H1 (cell line): ENCODE measurements at regions not wholly inside any gene's neighbourhood (a gene's known extent, or its start where the extent isn't known, plus 50 kb on each side); places are given as distances from the start of the nearest gene placed in this dataset.

Source experiments
- CTCF ChIA-PET: fragments of 300-600 bp; sonication (Branson Sonifier 250); formaldehyde crosslinking; loops from one replicate; lab custom pipeline; 2021; ENCODE audit not compliant: partially characterized antibody; lab: Charles Lee
- POLR2A ChIA-PET: fragments of 300-600 bp; sonication (Branson Sonifier 250); formaldehyde crosslinking; loops from one replicate; lab custom pipeline; 2021; ENCODE audit warnings: inconsistent platforms; ENCODE audit not compliant: partially characterized antibody; lab: Charles Lee
- DNase-seq, 2 experiments: peaks; one replicate each; pipeline versions ENCODE4 v3.0.0 to v3.0.0-alpha.2; 2010 to 2022; ENCODE audit warnings: low spot score in 2 of 2, low read depth in 1 of 2, mixed read lengths in 1 of 2
- FAIRE-seq: peaks from 2 replicates; lab custom pipeline; 2011; peaks lifted over from hg19 to GRCh38; lab: Jason Lieb, UNC
- H2AFZ ChIP-seq: 2 replicates; pipeline ENCODE4 v1.8.1; 2012; ENCODE audit warnings: low read length, inconsistent platforms
- H2AK5ac ChIP-seq: 2 replicates; pipeline ENCODE4 v1.6.1; 2013; ENCODE audit warnings: low read depth, low read length
- H2BK120ac ChIP-seq: replicated peaks from 2 replicates; pipeline ENCODE3; 2013; ENCODE audit warnings: low read depth, low read length, inconsistent platforms
- H2BK12ac ChIP-seq: 2 replicates; pipeline ENCODE4 v1.6.1; 2013; ENCODE audit warnings: low read depth, low read length
- H2BK15ac ChIP-seq: 2 replicates; pipeline ENCODE4 v1.6.1; 2013; ENCODE audit warnings: low read length
- H2BK20ac ChIP-seq: 2 replicates; pipeline ENCODE4 v1.6.1; 2013; ENCODE audit warnings: low read length
- H2BK5ac ChIP-seq: 2 replicates; pipeline ENCODE4 v1.6.1; 2013; ENCODE audit warnings: low read depth, low read length
- H3K14ac ChIP-seq: 2 replicates; pipeline ENCODE4 v1.6.1; 2013; ENCODE audit warnings: inconsistent platforms; ENCODE audit not compliant: insufficient read length
- H3K18ac ChIP-seq: 2 replicates; pipeline ENCODE4 v1.6.1; 2013; ENCODE audit warnings: low read length; ENCODE audit errors: extremely low read depth
- H3K23ac ChIP-seq: 2 replicates; pipeline ENCODE4 v1.6.1; 2013; ENCODE audit warnings: inconsistent platforms; ENCODE audit not compliant: insufficient read length
- H3K23me2 ChIP-seq: 2 replicates; pipeline ENCODE4 v1.6.1; 2013; ENCODE audit warnings: low read depth, low read length
- H3K27ac ChIP-seq: 2 replicates; pipeline ENCODE4 v1.6.1; 2011; ENCODE audit warnings: low read depth, low read length, inconsistent platforms
- H3K27me3 ChIP-seq, 4 experiments: replicated peaks in 1 of 4; 1 replicate in 1 of 4; 2 replicates in 3 of 4; pipeline versions ENCODE4 v1.6.1 to v1.8.1; 2011 to 2013; ENCODE audit warnings: low read length in 3 of 4, mild to moderate bottlenecking in 3 of 4, inconsistent platforms in 2 of 4, mixed read lengths in 2 of 4, moderate library complexity in 1 of 4; ENCODE audit not compliant: control insufficient read depth in 3 of 4, insufficient read depth in 3 of 4; ENCODE audit errors: extremely low read depth in 1 of 4
- H3K36me3 ChIP-seq, 4 experiments: 2 replicates each; pipeline versions ENCODE4 v1.6.1 to v1.8.1; 2011 to 2013; ENCODE audit warnings: mild to moderate bottlenecking in 4 of 4, low read length in 3 of 4, moderate library complexity in 2 of 4, control low read depth in 1 of 4, inconsistent platforms in 1 of 4; ENCODE audit not compliant: insufficient read depth in 4 of 4, control insufficient read depth in 2 of 4
- H3K4ac ChIP-seq: replicated peaks from 2 replicates; pipeline ENCODE3; 2013; ENCODE audit warnings: low read length, low read depth, mixed read lengths, inconsistent platforms; ENCODE audit not compliant: insufficient read length
- H3K4me1 ChIP-seq, 4 experiments: replicated peaks in 1 of 4; 1 replicate in 1 of 4; 2 replicates in 3 of 4; pipeline versions ENCODE4 v1.6.1 to v1.8.1; 2011 to 2013; ENCODE audit warnings: low read length in 3 of 4, inconsistent platforms in 2 of 4, mixed read lengths in 1 of 4; ENCODE audit not compliant: insufficient read depth in 4 of 4, control insufficient read depth in 3 of 4
- H3K4me2 ChIP-seq, 2 experiments: 2 replicates each; pipeline versions ENCODE4 v1.6.1 to v1.8.1; 2011 to 2013; ENCODE audit warnings: low read depth in 2 of 2, low read length in 2 of 2, control low read depth in 1 of 2, inconsistent platforms in 1 of 2, mild to moderate bottlenecking in 1 of 2; ENCODE audit not compliant: insufficient read depth in 1 of 2
- H3K4me3 ChIP-seq, 4 experiments: fragments of 200-600, 300-600 bp in 1 of 4; sonication (generic), shearing (Covaris generic), sonication (Bioruptor Twin) in 1 of 4; 2 replicates each; pipeline versions ENCODE4 v1.5.1 to v1.8.1; 2011 to 2016; ENCODE audit warnings: low read length in 4 of 4, low read depth in 3 of 4, control low read depth in 2 of 4, inconsistent platforms in 2 of 4, mild to moderate bottlenecking in 2 of 4, mixed read lengths in 1 of 4, moderate library complexity in 1 of 4; ENCODE audit not compliant: insufficient read depth in 2 of 4; ENCODE audit errors: extremely low read depth in 1 of 4
- H3K56ac ChIP-seq: replicated peaks from 2 replicates; pipeline ENCODE3; 2013; ENCODE audit warnings: low read depth, mild to moderate bottlenecking, mixed read lengths, low read length, inconsistent platforms; ENCODE audit not compliant: insufficient read length
- H3K79me1 ChIP-seq: 2 replicates; pipeline ENCODE4 v1.6.1; 2013; ENCODE audit warnings: low read depth, low read length, control low read depth
- H3K79me2 ChIP-seq, 2 experiments: 2 replicates each; pipeline versions ENCODE4 v1.6.1 to v1.8.1; 2012 to 2013; ENCODE audit warnings: low read length in 2 of 2, mild to moderate bottlenecking in 2 of 2, inconsistent platforms in 1 of 2; ENCODE audit not compliant: insufficient read depth in 2 of 2, control insufficient read depth in 1 of 2
- H3K9ac ChIP-seq, 4 experiments: replicated peaks in 1 of 4; 1 replicate in 1 of 4; 2 replicates in 3 of 4; pipeline versions ENCODE4 v1.6.1 to v1.8.1; 2011 to 2013; ENCODE audit warnings: low read depth in 3 of 4, low read length in 3 of 4, control low read depth in 2 of 4, mild to moderate bottlenecking in 2 of 4, moderate library complexity in 2 of 4, inconsistent platforms in 1 of 4; ENCODE audit errors: extremely low read depth in 1 of 4
- H3K9me3 ChIP-seq, 2 experiments: 2 replicates each; pipeline versions ENCODE4 v1.6.1 to v1.8.1; 2012 to 2013; ENCODE audit warnings: mild to moderate bottlenecking in 2 of 2, moderate library complexity in 2 of 2, control low read depth in 1 of 2, inconsistent platforms in 1 of 2, low read depth in 1 of 2, low read length in 1 of 2, mixed read lengths in 1 of 2; ENCODE audit not compliant: insufficient read depth in 2 of 2
- H4K20me1 ChIP-seq, 2 experiments: replicated peaks in 1 of 2; 2 replicates each; pipeline versions ENCODE3 to v1.8.1; 2011 to 2013; ENCODE audit warnings: inconsistent platforms in 2 of 2, low read length in 2 of 2, mild to moderate bottlenecking in 1 of 2; ENCODE audit not compliant: insufficient read depth in 2 of 2, control insufficient read depth in 1 of 2
- H4K5ac ChIP-seq: 2 replicates; pipeline ENCODE4 v1.6.1; 2013; ENCODE audit warnings: low read length, low read depth, mixed read lengths, inconsistent platforms; ENCODE audit not compliant: insufficient read length
- H4K8ac ChIP-seq: 2 replicates; pipeline ENCODE4 v1.8.0; 2013; ENCODE audit warnings: mild to moderate bottlenecking, moderate library complexity, low read length, inconsistent platforms; ENCODE audit not compliant: insufficient read depth; ENCODE audit errors: extremely low read depth
- H4K91ac ChIP-seq: replicated peaks from 2 replicates; pipeline ENCODE3; 2013; ENCODE audit warnings: low read length, mixed read lengths, inconsistent platforms; ENCODE audit not compliant: insufficient read length
- BACH1 ChIP-seq: IDR thresholded peaks from 2 replicates; pipeline ENCODE4 v1.6.1; 2012; ENCODE audit warnings: low read length, improper control_type of control experiment
- CBX8 ChIP-seq: fragments of 300-800, 300-1000 bp; sonication (generic); IDR thresholded peaks from 2 replicates; pipeline ENCODE4 v1.7.1; 2016; ENCODE audit warnings: low read depth, low read length, borderline replicate concordance
- CHD1 ChIP-seq: IDR thresholded peaks from 2 replicates; pipeline ENCODE4 v1.6.1; 2012; ENCODE audit warnings: low read depth, low read length, improper control_type of control experiment
- CTCF ChIP-seq, 3 experiments: IDR thresholded peaks; 1 replicate in 2 of 3; 2 replicates in 1 of 3; pipeline versions ENCODE4 v1.5.1 to v1.6.1; 2011; ENCODE audit warnings: low read length in 3 of 3, mild to moderate bottlenecking in 3 of 3, inconsistent platforms in 2 of 3, low read depth in 1 of 3, moderate library complexity in 1 of 3; ENCODE audit not compliant: insufficient read depth in 1 of 3; ENCODE audit errors: control extremely low read depth in 1 of 3
- EZH2 ChIP-seq: fragments of 200-600 bp; sonication (generic); IDR thresholded peaks from 2 replicates; pipeline ENCODE4 v1.7.1; 2012; ENCODE audit warnings: low read depth, mild to moderate bottlenecking, moderate library complexity, low read length, inconsistent platforms; ENCODE audit not compliant: severe bottlenecking
- GTF2F1 ChIP-seq: IDR thresholded peaks from 2 replicates; pipeline ENCODE4 v1.6.1; 2012; ENCODE audit warnings: low read depth, low read length, improper control_type of control experiment, borderline replicate concordance
- NRF1 ChIP-seq: IDR thresholded peaks from 2 replicates; pipeline ENCODE4 v1.6.1; 2011; ENCODE audit warnings: mild to moderate bottlenecking, low read depth, low read length, improper control_type of control experiment
- RXRA ChIP-seq: IDR thresholded peaks from 2 replicates; pipeline ENCODE4 v1.6.1; 2011; ENCODE audit warnings: low read depth, mild to moderate bottlenecking, low read length, moderate library complexity; ENCODE audit not compliant: insufficient read depth
- SRF ChIP-seq: IDR thresholded peaks from 2 replicates; pipeline ENCODE4 v1.6.1; 2011; ENCODE audit warnings: mild to moderate bottlenecking, low read depth, low read length, moderate library complexity
- TAF1 ChIP-seq: IDR thresholded peaks from 2 replicates; pipeline ENCODE4 v1.6.1; 2011; ENCODE audit warnings: mild to moderate bottlenecking, low read depth, low read length
- TBP ChIP-seq: IDR thresholded peaks from 2 replicates; pipeline ENCODE4 v1.6.1; 2011; ENCODE audit warnings: low read depth, low read length, improper control_type of control experiment
- TCF12 ChIP-seq: IDR thresholded peaks from 2 replicates; pipeline ENCODE4 v1.6.1; 2011; ENCODE audit warnings: low read depth, mild to moderate bottlenecking, low read length
- WGBS, 2 experiments: shearing (Covaris generic) in 1 of 2; methylation state at CpG; one replicate each; pipeline versions ENCODE4 v1.1.6 to v1.1.7; 2013 to 2015; ENCODE audit warnings: low lambda C conversion rate in 2 of 2, mixed read lengths in 2 of 2, inconsistent platforms in 1 of 2, low coverage in 1 of 2, missing lambda C conversion rate in 1 of 2; ENCODE audit not compliant: insufficient replicate concordance in 2 of 2, insufficient coverage in 1 of 2, insufficient read length in 1 of 2; ENCODE audit errors: extremely low coverage in 1 of 2, missing lambda C conversion rate in 1 of 2; 5-methylcytosine and 5-hydroxymethylcytosine counted together

GRCh38 chr1:87872692-87873091, 544.0 kb downstream of the LMO4 start:
- Histone ChIP-seq H3K79me2 (no peaks in the 10 kb centered on the region), H3K4me2 (no peak overlapping the region), H3K56ac (no peak overlapping the region), H3K36me3 (no peaks in the 10 kb centered on the region), H3K79me1 (no peaks in the 10 kb centered on the region), H3K23me2 (no peaks in the 10 kb centered on the region), H3K9me3 (no peaks in the 10 kb centered on the region; a peak in 1 of 4 replicates), H3K4ac (no peak overlapping the region), H3K27ac (no peak overlapping the region), H3K27me3 (no peaks in the 10 kb centered on the region), H3K14ac (no peak overlapping the region), H2BK15ac (no peak overlapping the region), H4K8ac (no peak overlapping the region), H4K5ac (no peak overlapping the region), H2BK5ac (no peak overlapping the region), H3K18ac (no peak overlapping the region), H2BK20ac (no peak overlapping the region), H3K4me3 (no peak overlapping the region), H4K91ac (no peak overlapping the region), H3K23ac (no peak overlapping the region), H2BK120ac (no peak overlapping the region), H2AK5ac (no peak overlapping the region), H3K9ac (no peak overlapping the region), H2BK12ac (no peak overlapping the region), H4K20me1 (no peaks in the 10 kb centered on the region), H2AFZ (no peak overlapping the region), H3K4me1 (no peaks in the 10 kb centered on the region; a peak in 1 of 7 replicates)
- ChIA-PET POLR2A (no interaction called here), CTCF (no interaction called here)
- FAIRE-seq (no peak), DNase-seq (no peak)
- 87% methylated on average over 3 of the region's 3 CpGs; no CpG with 5 or more reads in 1 of the 2 experiments for WGBS, 2 experiments
- TF ChIP-seq TAF1 (no peak), CTCF (IDR thresholded peaks at IDR 0.05; ENCODE audit: control extremely low read depth in 1 of 3, insufficient read depth in 1 of 3, low read depth in 1 of 3, low read length in 3 of 3) (no peak), TBP (no peak), EZH2 (no peak), GTF2F1 (no peak), TCF12 (no peak), NRF1 (no peak), CHD1 (no peak), CBX8 (no peak), RXRA (no peak), BACH1 (no peak), SRF (no peak)
